HG03175 (cell line): ENCODE measurements at regions not wholly inside any gene's neighbourhood (a gene's known extent, or its start where the extent isn't known, plus 50 kb on each side); places are given as distances from the start of the nearest gene placed in this dataset.

Experiments
- ATAC-seq: cut with Tn5 transposase; IDR thresholded peaks from one replicate; pipeline ENCODE4 v1.9.1; 2021; ENCODE audit warnings: mild to moderate bottlenecking, moderate library complexity; ENCODE audit not compliant: unreplicated experiment

- ATAC-seq: no peak
These were observed 602.9 kb downstream of the OLFM4 start for GRCh38 chr13:53631511-53631910.

- no peak for ATAC-seq
These were observed 609.4 kb downstream of the OLFM4 start for GRCh38 chr13:53638040-53638439.

- ATAC-seq: no peak
These were observed 613.7 kb downstream of the OLFM4 start for GRCh38 chr13:53642306-53642705.

GRCh38 chr13:53648673-53649072 is 620.1 kb downstream of the OLFM4 start:
- ATAC-seq: no peak

GRCh38 chr13:53672005-53672404 is 643.4 kb downstream of the OLFM4 start:
- no peak for ATAC-seq

- no peak for ATAC-seq
These were observed 654.5 kb downstream of the OLFM4 start for GRCh38 chr13:53683146-53683545.

- no peak for ATAC-seq
These were observed 655.0 kb downstream of the OLFM4 start for GRCh38 chr13:53683608-53684007.

GRCh38 chr13:53691417-53691816 is 662.8 kb downstream of the OLFM4 start:
- no peak for ATAC-seq

GRCh38 chr13:53694814-53695532 is 666.4 kb downstream of the OLFM4 start:
- ATAC-seq: no peak

GRCh38 chr13:53703371-53704080 is 674.9 kb downstream of the OLFM4 start:
- no peak for ATAC-seq

GRCh38 chr13:53719281-53719680 is 690.7 kb downstream of the OLFM4 start:
- ATAC-seq: no peak

GRCh38 chr13:53732664-53733063 is 704.1 kb downstream of the OLFM4 start:
- no peak for ATAC-seq

- ATAC-seq: no peak
These were observed 715.3 kb downstream of the OLFM4 start for GRCh38 chr13:53743906-53744305.

GRCh38 chr13:53747825-53748224 is 719.2 kb downstream of the OLFM4 start:
- no peak for ATAC-seq

GRCh38 chr13:53749306-53749705 is 720.7 kb downstream of the OLFM4 start:
- ATAC-seq: no peak

- ATAC-seq: no peak
These were observed 730.4 kb downstream of the OLFM4 start for GRCh38 chr13:53759016-53759415.

- no peak for ATAC-seq
These were observed 747.2 kb downstream of the OLFM4 start for GRCh38 chr13:53775807-53776206.

GRCh38 chr13:53778937-53779336 is 750.3 kb downstream of the OLFM4 start:
- ATAC-seq: no peak

- no peak for ATAC-seq
These were observed 753.3 kb downstream of the OLFM4 start for GRCh38 chr13:53781941-53782340.

- ATAC-seq: peak; percentile 70
These were observed 753.9 kb downstream of the OLFM4 start for GRCh38 chr13:53782488-53782961.

- no peak for ATAC-seq
These were observed 754.9 kb downstream of the OLFM4 start for GRCh38 chr13:53783471-53783870.

- ATAC-seq: no peak
These were observed 759.7 kb downstream of the OLFM4 start for GRCh38 chr13:53788286-53788685.
